Uterus (tissue), 3 donors: ENCODE measurements at regions not wholly inside any gene's neighbourhood (a gene's known extent, or its start where the extent isn't known, plus 50 kb on each side); places are given as distances from the start of the nearest gene placed in this dataset.

Experiments
- DNase-seq, 2 donors: peaks; one replicate each; pipeline ENCODE4 v3.0.0-alpha.2; 2019 to 2020
- H3K27ac ChIP-seq, 2 donors: fragments of 200-600 bp; sonication (generic); 1 replicate in 1 of 2; 2 replicates in 1 of 2; pipeline ENCODE4 v1.5.1; 2016 to 2018
- H3K27me3 ChIP-seq, 2 donors: fragments of 200-600 bp; sonication (generic); one replicate each; pipeline ENCODE4 v1.5.1; 2018 to 2019; ENCODE audit warnings: control low read depth in 1 of 2
- H3K36me3 ChIP-seq, 2 donors: fragments of 200-600 bp; sonication (generic); one replicate each; pipeline ENCODE4 v1.5.1; 2019; ENCODE audit warnings: control low read depth in 1 of 2
- H3K4me1 ChIP-seq, 2 donors: fragments of 200-600 bp; sonication (generic); one replicate each; pipeline ENCODE4 v1.5.1; 2018 to 2019; ENCODE audit warnings: control low read depth in 1 of 2
- H3K4me3 ChIP-seq, 2 donors: fragments of 200-600 bp; sonication (generic); 1 replicate in 1 of 2; 2 replicates in 1 of 2; pipeline ENCODE4 v1.5.1; 2018 to 2019; ENCODE audit warnings: mild to moderate bottlenecking in 1 of 2
- H3K9me3 ChIP-seq, 2 donors: fragments of 200-600 bp; sonication (generic); one replicate each; pipeline ENCODE4 v1.5.1; 2019; ENCODE audit warnings: control low read depth in 1 of 2
- CTCF ChIP-seq, 4 experiments: fragments of 200-600 bp in 2 of 4; fragments of 450-650 bp in 2 of 4; sonication (generic) in 2 of 4; IDR thresholded peaks; one replicate each; pipeline ENCODE4 v1.5.1; 2016 to 2019; ENCODE audit warnings: antibody characterized with exemption in 4 of 4, mild to moderate bottlenecking in 2 of 4, moderate library complexity in 1 of 4
- POLR2A ChIP-seq, 2 donors: fragments of 450-650 bp; IDR thresholded peaks; one replicate each; pipeline ENCODE4 v1.6.1; 2016; ENCODE audit warnings: antibody characterized with exemption in 2 of 2, mild to moderate bottlenecking in 1 of 2, moderate library complexity in 1 of 2
- intact Hi-C: fragments of 100-400 bp; cut with DNase I; formaldehyde crosslinking; loops from one replicate; pipeline ENCODE4 v1.15.1; 2023; ENCODE audit warnings: low total_unique reads
- donor health status: DM: yes; HTN: yes; CAD: no.

DNA sequence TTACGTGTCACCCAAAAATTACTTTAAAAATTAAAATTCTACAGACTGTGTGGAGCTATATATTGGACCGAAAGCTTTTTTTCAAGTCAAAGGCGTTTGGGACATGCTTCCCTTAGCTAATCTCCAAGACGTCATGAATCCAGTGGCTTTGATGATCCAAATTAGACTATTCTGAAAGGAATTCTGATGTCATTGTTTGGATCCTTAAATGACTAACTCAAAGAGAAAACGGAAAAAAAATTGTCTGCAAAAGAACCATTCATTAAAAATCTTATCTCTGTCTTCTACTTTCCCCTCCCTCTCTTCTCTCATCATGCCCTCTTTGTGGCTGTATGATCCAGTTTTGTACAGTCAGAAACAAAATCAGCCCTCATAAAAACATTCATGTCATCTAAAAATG, 161.8 kb downstream of the ETV1 start:
- DNase-seq, result no peak
- no peaks in the 10 kb centered on the region for H3K4me1 ChIP-seq
- no peak overlapping the region for H3K4me3 ChIP-seq
- H3K9me3 ChIP-seq, result no peaks in the 10 kb centered on the region
- H3K27ac ChIP-seq, result no peak overlapping the region
- no peaks in the 10 kb centered on the region for H3K27me3 ChIP-seq
- intact Hi-C loops, result no loop called here
- no peaks in the 10 kb centered on the region for H3K36me3 ChIP-seq
- no peak for TF ChIP-seq CTCF (IDR thresholded peaks at IDR 0.05)
- TF ChIP-seq POLR2A (IDR thresholded peaks at IDR 0.05), result no peak

GRCh38 chr7:13829231-13829630, 160.2 kb downstream of the ETV1 start:
- no peak for DNase-seq
- H3K27me3 ChIP-seq, result no peaks in the 10 kb centered on the region
- H3K4me1 ChIP-seq, result no peaks in the 10 kb centered on the region
- no peak overlapping the region for H3K27ac ChIP-seq
- intact Hi-C loops, result no loop called here
- H3K9me3 ChIP-seq, result no peaks in the 10 kb centered on the region
- no peaks in the 10 kb centered on the region for H3K36me3 ChIP-seq
- TF ChIP-seq POLR2A (IDR thresholded peaks at IDR 0.05), result no peak
- no peak for TF ChIP-seq CTCF (IDR thresholded peaks at IDR 0.05)
- no peak overlapping the region for H3K4me3 ChIP-seq

DNA sequence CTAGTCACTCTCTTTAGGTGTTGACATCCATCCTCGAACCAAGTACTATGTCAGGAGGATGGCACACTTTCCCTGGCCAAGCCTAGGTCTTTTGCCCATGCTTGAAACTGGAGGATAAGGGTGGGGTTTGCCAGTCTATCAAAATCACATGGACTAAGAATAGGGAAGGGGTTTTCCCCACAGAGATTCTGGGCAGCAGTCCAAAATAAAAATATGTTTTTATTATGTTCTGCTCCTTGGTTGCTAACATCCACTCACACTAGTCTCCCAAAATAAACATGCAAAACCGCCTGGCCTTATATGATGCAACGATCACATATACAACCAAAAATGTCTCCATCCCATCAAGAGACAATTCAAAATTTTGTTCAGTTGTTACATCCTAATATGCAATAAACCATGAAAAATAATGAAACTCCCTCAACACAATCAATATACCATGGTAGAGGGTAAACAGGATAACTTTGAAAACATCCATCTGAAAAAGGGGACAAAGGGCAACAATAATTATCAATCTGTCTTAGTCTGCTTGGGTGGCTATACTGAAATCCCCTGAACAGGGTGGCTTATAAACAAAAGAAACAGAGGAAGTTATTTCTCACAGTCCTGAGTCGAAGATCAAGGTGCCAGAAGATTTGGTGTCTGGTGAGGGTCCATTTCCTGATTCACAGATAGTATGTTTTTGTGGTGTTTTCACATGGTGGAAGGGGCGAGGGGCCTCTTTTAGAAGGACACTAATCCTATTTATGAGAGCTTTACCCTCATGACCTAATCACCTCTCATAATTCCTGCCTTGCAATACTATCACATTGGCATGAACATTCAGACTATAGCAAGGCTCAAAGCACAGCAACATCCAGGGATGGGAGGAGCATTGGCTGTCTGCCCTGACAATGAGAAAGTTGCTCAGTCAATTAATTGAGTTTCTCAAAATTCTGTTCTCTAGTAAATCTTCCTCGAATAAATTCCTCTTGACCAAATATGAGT, 159.3 kb downstream of the ETV1 start:
- Histone ChIP-seq H3K27me3 (no peaks in the 10 kb centered on the region), H3K4me1 (no peaks in the 10 kb centered on the region), H3K9me3 (no peaks in the 10 kb centered on the region), H3K36me3 (no peaks in the 10 kb centered on the region), H3K4me3 (no peak overlapping the region), H3K27ac (no peak overlapping the region)
- intact Hi-C loops, result no loop called here
- TF ChIP-seq CTCF (IDR thresholded peaks at IDR 0.05), result no peak
- TF ChIP-seq POLR2A (IDR thresholded peaks at IDR 0.05), result no peak
- DNase-seq, result no peak

GRCh38 chr7:13832346-13832745, 157.1 kb downstream of the ETV1 start:
- H3K36me3 ChIP-seq, result no peaks in the 10 kb centered on the region
- TF ChIP-seq POLR2A (IDR thresholded peaks at IDR 0.05), result no peak
- TF ChIP-seq CTCF (IDR thresholded peaks at IDR 0.05), result no peak
- intact Hi-C loops, result no loop called here

DNA sequence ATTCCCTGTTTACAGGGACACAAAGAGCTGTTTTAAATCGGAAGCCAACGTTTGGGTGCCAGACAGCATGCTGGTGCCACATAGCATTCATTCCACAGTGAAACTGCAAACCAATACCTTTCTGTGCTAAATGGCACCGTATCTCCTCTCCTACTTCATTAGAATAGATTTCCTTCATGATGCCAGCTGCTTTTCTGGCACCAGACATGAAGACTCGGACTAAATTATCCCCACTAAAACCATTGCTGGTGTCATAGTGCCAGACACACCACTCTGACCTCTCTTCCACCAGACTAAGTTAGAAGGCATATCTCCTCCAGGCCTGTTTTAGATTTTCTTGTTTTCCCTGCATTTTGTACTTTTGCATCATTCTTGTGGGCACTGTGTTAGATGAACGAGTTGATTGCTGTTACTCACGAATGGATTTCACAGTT, 155.1 kb downstream of the ETV1 start:
- Histone ChIP-seq H3K4me1 (no peaks in the 10 kb centered on the region), H3K36me3 (no peaks in the 10 kb centered on the region), H3K4me3 (no peak overlapping the region), H3K27ac (no peak overlapping the region), H3K27me3 (no peaks in the 10 kb centered on the region), H3K9me3 (no peaks in the 10 kb centered on the region)
- intact Hi-C loops, result no loop called here
- TF ChIP-seq POLR2A (IDR thresholded peaks at IDR 0.05), result no peak
- no peak for TF ChIP-seq CTCF (IDR thresholded peaks at IDR 0.05)
- DNase-seq, result no peak

More at GRCh38 chr7:13832346-13832745, 157.1 kb downstream of the ETV1 start:
- H3K27ac ChIP-seq, result no peak overlapping the region
- no peak for DNase-seq
- no peaks in the 10 kb centered on the region for H3K27me3 ChIP-seq
- no peaks in the 10 kb centered on the region for H3K9me3 ChIP-seq
- no peak overlapping the region for H3K4me3 ChIP-seq
- no peaks in the 10 kb centered on the region for H3K4me1 ChIP-seq
